Esophagus muscularis mucosa (tissue), 3 donors: ENCODE measurements at regions not wholly inside any gene's neighbourhood (a gene's known extent, or its start where the extent isn't known, plus 50 kb on each side); places are given as distances from the start of the nearest gene placed in this dataset.

ENCODE experiments used
- CTCF ChIP-seq, 3 experiments: fragments of 200-600 bp in 2 of 3; fragments of 450-650 bp in 1 of 3; sonication (generic) in 2 of 3; IDR thresholded peaks; one replicate each; pipeline ENCODE4 v1.5.1; 2017 to 2019; ENCODE audit warnings: antibody characterized with exemption in 3 of 3, mild to moderate bottlenecking in 2 of 3, moderate library complexity in 1 of 3
- EP300 ChIP-seq: sonication (generic); formaldehyde crosslinking; IDR thresholded peaks from one replicate; pipeline ENCODE4 v1.6.1; 2017; ENCODE audit warnings: antibody characterized with exemption

- TF ChIP-seq EP300 (no peak), CTCF (IDR thresholded peaks at IDR 0.05) (no peak)
These were observed 243.0 kb upstream of the KCNIP4 start for GRCh38 chr4:22191565-22191964.
